GM23248 (cell line): ENCODE measurements at regions not wholly inside any gene's neighbourhood (a gene's known extent, or its start where the extent isn't known, plus 50 kb on each side); places are given as distances from the start of the nearest gene placed in this dataset.

Experiments
- DNase-seq: peaks from one replicate; pipeline ENCODE4 v3.0.0-alpha.2; 2015
- H2AFZ ChIP-seq: fragments of 200-600 bp; sonication (generic); 2 replicates; pipeline ENCODE4 v1.6.1; 2016; ENCODE audit warnings: antibody characterized with exemption
- H3F3A ChIP-seq: fragments of 200-600 bp; sonication (generic); 2 replicates; pipeline ENCODE4 v1.6.1; 2016; ENCODE audit warnings: mild to moderate bottlenecking, antibody characterized with exemption, mixed run types; ENCODE audit not compliant: insufficient read depth
- H3K27ac ChIP-seq: fragments of 200-600 bp; sonication (generic); 2 replicates; pipeline ENCODE4 v1.5.1; 2016; ENCODE audit warnings: mild to moderate bottlenecking
- H3K27me3 ChIP-seq: fragments of 200-600 bp; sonication (generic); replicated peaks from 2 replicates; pipeline ENCODE4 v1.6.1; 2016; ENCODE audit warnings: mild to moderate bottlenecking; ENCODE audit not compliant: insufficient read depth
- H3K36me3 ChIP-seq: fragments of 200-600 bp; sonication (generic); 2 replicates; pipeline ENCODE4 v1.6.1; 2016; ENCODE audit warnings: low read depth, mild to moderate bottlenecking
- H3K4me1 ChIP-seq: fragments of 200-600 bp; sonication (generic); 2 replicates; pipeline ENCODE4 v1.6.1; 2016; ENCODE audit warnings: mild to moderate bottlenecking; ENCODE audit not compliant: insufficient read depth
- H3K4me2 ChIP-seq: fragments of 200-600 bp; sonication (generic); one replicate; pipeline ENCODE4 v1.6.1; 2016; ENCODE audit warnings: mild to moderate bottlenecking; ENCODE audit not compliant: unreplicated experiment
- H3K4me3 ChIP-seq: fragments of 200-600 bp; sonication (generic); 2 replicates; pipeline ENCODE4 v1.5.1; 2016; ENCODE audit warnings: mild to moderate bottlenecking
- H3K79me2 ChIP-seq: fragments of 200-600 bp; sonication (generic); 2 replicates; pipeline ENCODE4 v1.6.1; 2016; ENCODE audit warnings: mild to moderate bottlenecking; ENCODE audit not compliant: insufficient read depth
- H3K9ac ChIP-seq: fragments of 200-600 bp; sonication (generic); 2 replicates; pipeline ENCODE4 v1.6.1; 2016; ENCODE audit warnings: mild to moderate bottlenecking
- H3K9me2 ChIP-seq: fragments of 200-600 bp; sonication (generic); 2 replicates; pipeline ENCODE4 v1.6.1; 2016; ENCODE audit warnings: mixed run types, mild to moderate bottlenecking, moderate library complexity; ENCODE audit not compliant: insufficient read depth
- H3K9me3 ChIP-seq: fragments of 200-600 bp; sonication (generic); one replicate; pipeline ENCODE4 v1.6.1; 2017; ENCODE audit warnings: low read depth
- H4K20me1 ChIP-seq: fragments of 200-600 bp; sonication (generic); 2 replicates; pipeline ENCODE4 v1.6.0; 2016; ENCODE audit not compliant: insufficient read depth
- EZH2 ChIP-seq: fragments of 200-600 bp; sonication (generic); IDR thresholded peaks from 2 replicates; pipeline ENCODE4 v1.6.1; 2018; ENCODE audit warnings: antibody characterized with exemption, mild to moderate bottlenecking; ENCODE audit not compliant: insufficient read depth, poor library complexity, severe bottlenecking
- EZH2phosphoT487 ChIP-seq: fragments of 200-600 bp; sonication (generic); IDR thresholded peaks from 2 replicates; pipeline ENCODE4 v1.6.1; 2018; ENCODE audit warnings: antibody characterized with exemption, moderate library complexity, mild to moderate bottlenecking, low read depth; ENCODE audit not compliant: insufficient read depth
- WGBS, 2 experiments: methylation state at CpG; one replicate each; pipeline ENCODE4 v1.1.6; 2015 to 2017; ENCODE audit warnings: low lambda C conversion rate in 2 of 2, low coverage in 1 of 2; ENCODE audit errors: missing lambda C conversion rate in 2 of 2; 5-methylcytosine and 5-hydroxymethylcytosine counted together
- in situ Hi-C: fragments of 300-500 bp; cut with MboI; formaldehyde crosslinking; loops from 2 replicates; pipeline ENCODE4 v1.15.0; 2020

GRCh38 chr1:14522077-14522925 is 76.2 kb upstream of the KAZN start:
- in situ Hi-C loops: no loop called here
- Histone ChIP-seq H3K27me3 (no peaks in the 10 kb centered on the region), H3K4me3 (0 out of 2 replicates have a peak overlapping the region, but pooled peaks have one; percentile 3), H2AFZ (peak overlapping the region; percentile 18), H4K20me1 (no peaks in the 10 kb centered on the region), H3K4me1 (peaks cover 48% of the 10 kb centered on the region), H3K36me3 (no peaks in the 10 kb centered on the region), H3K27ac (peak overlapping the region; percentile 86), H3K4me2 (peak overlapping the region; percentile 29), H3K9ac (peak overlapping the region; percentile 70), H3K9me3 (no peaks in the 10 kb centered on the region), H3K79me2 (no peaks in the 10 kb centered on the region), H3K9me2 (no peaks in the 10 kb centered on the region), H3F3A (peaks cover 41% of the 10 kb centered on the region)
- WGBS, 2 experiments: 2% methylated on average over 9 of the region's 9 CpGs
- peak; percentile 88 for DNase-seq
- TF ChIP-seq EZH2: no peak
- TF ChIP-seq EZH2phosphoT487: no peak

- H2AFZ ChIP-seq: peak overlapping the region; percentile 18
- H3K9me2 ChIP-seq: no peaks in the 10 kb centered on the region
- no peaks in the 10 kb centered on the region for H4K20me1 ChIP-seq
- in situ Hi-C loops: no loop called here
- no peaks in the 10 kb centered on the region for H3K27me3 ChIP-seq
- WGBS, 2 experiments: 26 to 29% methylated on average over 4 of the region's 4 CpGs
- peak overlapping the region; percentile 29 for H3K4me2 ChIP-seq
- H3K4me3 ChIP-seq: 0 out of 2 replicates have a peak overlapping the region, but pooled peaks have one; percentile 3
- H3K9ac ChIP-seq: peak overlapping the region; percentile 70
- H3K79me2 ChIP-seq: no peaks in the 10 kb centered on the region
- H3K36me3 ChIP-seq: no peaks in the 10 kb centered on the region
- peak; percentile 95 for DNase-seq
- peaks cover 37% of the 10 kb centered on the region for H3F3A ChIP-seq
- TF ChIP-seq EZH2phosphoT487: no peak
- no peak for TF ChIP-seq EZH2
- H3K9me3 ChIP-seq: no peaks in the 10 kb centered on the region
- H3K4me1 ChIP-seq: peaks cover 45% of the 10 kb centered on the region
- H3K27ac ChIP-seq: peak overlapping the region; percentile 86
These were observed 75.6 kb upstream of the KAZN start for GRCh38 chr1:14522926-14523241.

GRCh38 chr1:14524826-14525636 is 73.5 kb upstream of the KAZN start:
- no peaks in the 10 kb centered on the region for H3K27me3 ChIP-seq
- TF ChIP-seq EZH2phosphoT487: no peak
- no peak for TF ChIP-seq EZH2
- H3K27ac ChIP-seq: no peak overlapping the region
- no peaks in the 10 kb centered on the region for H4K20me1 ChIP-seq
- no peaks in the 10 kb centered on the region for H3K79me2 ChIP-seq
- H3K4me3 ChIP-seq: no peak overlapping the region
- no peaks in the 10 kb centered on the region for H3K9me3 ChIP-seq
- H3K4me2 ChIP-seq: no peak overlapping the region
- 91% methylated on average over 3 of the region's 3 CpGs for WGBS, 2 experiments
- H3K9ac ChIP-seq: no peak overlapping the region
- DNase-seq: no peak
- H3K36me3 ChIP-seq: no peaks in the 10 kb centered on the region
- H3K9me2 ChIP-seq: no peaks in the 10 kb centered on the region
- peaks cover 32% of the 10 kb centered on the region for H3F3A ChIP-seq
- peaks cover 32% of the 10 kb centered on the region for H3K4me1 ChIP-seq
- no peak overlapping the region for H2AFZ ChIP-seq
- in situ Hi-C loops: no loop called here

- H3F3A ChIP-seq: no peaks in the 10 kb centered on the region
- no peaks in the 10 kb centered on the region for H3K9me3 ChIP-seq
- H3K27me3 ChIP-seq: no peaks in the 10 kb centered on the region
- H3K4me2 ChIP-seq: no peak overlapping the region
- H3K79me2 ChIP-seq: no peaks in the 10 kb centered on the region
- H3K9ac ChIP-seq: no peak overlapping the region
- H3K27ac ChIP-seq: no peak overlapping the region
- H3K9me2 ChIP-seq: no peaks in the 10 kb centered on the region
- no peaks in the 10 kb centered on the region for H3K36me3 ChIP-seq
- DNase-seq: peak; percentile 33
- H2AFZ ChIP-seq: no peak overlapping the region
- 45 to 56% methylated on average over 2 of the region's 2 CpGs for WGBS, 2 experiments
- H4K20me1 ChIP-seq: no peaks in the 10 kb centered on the region
- H3K4me3 ChIP-seq: no peak overlapping the region
- H3K4me1 ChIP-seq: no peaks in the 10 kb centered on the region
- in situ Hi-C loops: no loop called here
- no peak for TF ChIP-seq EZH2
- TF ChIP-seq EZH2phosphoT487: no peak
These were observed 69.0 kb upstream of the KAZN start for GRCh38 chr1:14529475-14529874.
